Lower leg skin (tissue), 4 donors: ENCODE measurements at regions not wholly inside any gene's neighbourhood (a gene's known extent, or its start where the extent isn't known, plus 50 kb on each side); places are given as distances from the start of the nearest gene placed in this dataset.

Experiments
- DNase-seq, 2 donors: peaks; one replicate each; pipeline ENCODE4 v3.0.0-alpha.2; 2019; ENCODE audit warnings: low spot score in 2 of 2
- H3K4me3 ChIP-seq: fragments of 200-600 bp; sonication (generic); 2 replicates; pipeline ENCODE4 v1.5.1; 2017; ENCODE audit warnings: mild to moderate bottlenecking, low read depth; ENCODE audit not compliant: poor library complexity, severe bottlenecking
- CTCF ChIP-seq, 3 donors: fragments of 450-650 bp; IDR thresholded peaks; one replicate each; pipeline ENCODE4 v1.5.1; 2016; ENCODE audit warnings: antibody characterized with exemption in 3 of 3, mild to moderate bottlenecking in 3 of 3, moderate library complexity in 2 of 3
- POLR2A ChIP-seq, 2 donors: fragments of 450-650 bp; IDR thresholded peaks; one replicate each; pipeline ENCODE4 v1.6.1; 2016 to 2017; ENCODE audit warnings: antibody characterized with exemption in 2 of 2, mild to moderate bottlenecking in 1 of 2, moderate library complexity in 1 of 2
- WGBS, 2 donors: methylation state at CpG; one replicate each; pipeline ENCODE4 v1.1.5; 2018; 5-methylcytosine and 5-hydroxymethylcytosine counted together
- intact Hi-C: fragments of 100-400 bp; cut with DNase I; formaldehyde crosslinking; loops from one replicate; pipeline ENCODE4 v1.15.0; 2023; ENCODE audit warnings: low total_unique reads

DNA sequence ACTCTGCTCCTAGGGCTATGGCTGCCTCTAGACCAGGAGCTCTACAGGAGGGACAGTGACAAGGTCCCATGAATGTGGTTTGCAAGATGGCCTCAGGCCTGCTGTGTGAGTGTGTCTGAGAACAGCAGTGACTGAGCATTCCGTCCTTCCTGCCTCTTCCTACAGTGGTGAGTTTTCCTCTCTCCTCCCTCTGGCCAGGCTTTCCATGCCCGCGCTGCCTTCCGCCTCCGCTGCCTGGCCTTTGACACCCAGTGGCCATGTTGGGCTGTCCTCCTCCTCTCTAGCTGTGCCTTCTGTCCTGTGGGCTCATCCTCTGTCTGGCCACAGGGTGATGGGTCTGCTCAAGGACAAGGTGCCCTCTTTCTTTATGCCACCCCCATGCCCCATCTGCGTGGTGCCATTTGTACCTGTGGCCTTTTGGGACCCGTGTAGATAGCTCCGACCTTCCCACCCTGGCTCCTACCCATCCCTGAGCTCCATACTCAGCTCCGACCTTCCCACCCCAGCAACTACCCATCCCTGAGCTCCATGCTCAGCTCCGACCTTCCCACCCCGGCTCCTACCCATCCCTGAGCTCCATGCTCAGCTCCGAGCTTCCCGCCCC is 970.4 kb downstream of the BRD1 start:
- TF ChIP-seq POLR2A (IDR thresholded peaks at IDR 0.05): no peak
- TF ChIP-seq CTCF (IDR thresholded peaks at IDR 0.05): no peak
- DNase-seq: peak in 1 of 2 donors; percentile 61
- intact Hi-C loops: no loop called here
- 82 to 88% methylated on average over 13 of the region's 13 CpGs for WGBS, 2 donors
- no peak overlapping the region for H3K4me3 ChIP-seq

DNA sequence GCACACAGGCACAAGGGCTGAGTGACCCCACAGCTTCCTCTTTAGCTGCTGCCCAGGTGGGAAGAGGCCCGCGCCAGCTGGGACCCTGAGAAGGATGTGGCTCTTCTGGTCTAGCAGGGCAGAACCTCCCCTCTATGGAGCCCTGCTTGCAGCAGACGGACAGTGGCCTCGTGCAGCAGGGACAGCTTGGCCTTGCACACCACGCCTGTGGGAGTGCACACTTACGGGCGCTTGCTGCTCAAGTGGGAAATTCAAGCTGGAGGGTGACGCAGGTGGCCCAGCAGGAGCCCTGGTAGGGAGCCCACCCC is 971.4 kb downstream of the BRD1 start:
- intact Hi-C loops: no loop called here
- DNase-seq: peak in 1 of 2 donors; percentile 65
- H3K4me3 ChIP-seq: no peak overlapping the region
- WGBS, 2 donors: 76 to 87% methylated on average over 3 to 6 of the region's 8 CpGs
- no peak for TF ChIP-seq POLR2A (IDR thresholded peaks at IDR 0.05)
- TF ChIP-seq CTCF (IDR thresholded peaks at IDR 0.05): no peak

DNA sequence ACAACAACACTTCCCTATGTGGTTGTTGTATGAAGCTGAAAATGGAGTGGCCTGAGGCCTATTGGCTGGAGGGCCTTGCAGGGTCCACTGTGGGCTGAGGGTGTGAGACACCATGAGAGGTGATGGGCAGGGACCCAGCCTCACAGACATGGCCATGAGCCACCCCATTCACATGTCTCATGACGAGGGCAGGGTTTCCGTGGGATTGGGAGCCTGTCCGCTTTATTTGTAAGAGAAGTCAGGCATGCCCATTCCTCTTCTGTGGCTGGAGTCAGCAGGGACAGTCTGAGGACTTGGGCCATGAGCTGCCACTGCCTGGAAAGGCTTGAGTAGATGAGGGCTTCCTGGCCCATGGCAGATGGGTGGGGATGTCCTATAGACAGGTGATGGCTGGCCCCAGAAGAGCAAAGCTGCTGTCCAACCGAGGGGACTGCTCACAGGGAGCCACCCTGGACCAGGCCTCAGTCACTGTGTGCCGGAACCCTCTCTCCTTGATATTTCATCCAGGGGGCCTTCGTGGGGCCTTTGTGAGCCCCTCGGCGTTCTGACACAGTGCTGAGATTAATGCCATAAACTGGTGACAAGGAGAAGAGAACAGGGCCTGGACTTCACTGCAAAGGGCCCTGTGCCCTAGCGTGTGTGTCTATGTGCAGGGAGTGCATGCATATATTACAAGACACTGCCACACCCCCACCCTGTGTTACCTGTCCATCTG is 971.9 kb downstream of the BRD1 start:
- intact Hi-C loops: no loop called here
- 85 to 93% methylated on average over 9 of the region's 9 CpGs for WGBS, 2 donors
- TF ChIP-seq CTCF (IDR thresholded peaks at IDR 0.05) (no peak), POLR2A (IDR thresholded peaks at IDR 0.05) (no peak)
- H3K4me3 ChIP-seq: no peak overlapping the region
- DNase-seq: peak in 1 of 2 donors; percentile 79

DNA sequence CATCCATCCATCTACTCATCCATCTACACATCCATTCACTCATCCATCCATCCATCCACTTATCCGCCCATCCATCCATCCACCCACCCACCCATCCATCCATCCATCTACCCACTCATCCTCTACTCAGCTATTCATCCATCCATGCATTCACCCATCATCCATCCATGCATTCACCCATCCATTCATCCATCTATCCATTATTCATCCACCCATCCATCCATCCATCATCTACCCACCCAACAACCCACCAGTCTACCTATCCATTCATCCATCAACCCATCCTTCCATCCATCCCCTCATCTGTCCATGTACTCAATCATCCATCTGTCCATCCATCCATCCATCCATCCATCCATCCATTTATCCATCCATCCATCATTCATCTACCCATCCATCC is 972.7 kb downstream of the BRD1 start:
- H3K4me3 ChIP-seq: no peak overlapping the region
- 70 to 78% methylated on average over 1 of the region's 1 CpG for WGBS, 2 donors
- TF ChIP-seq POLR2A (IDR thresholded peaks at IDR 0.05) (no peak), CTCF (IDR thresholded peaks at IDR 0.05) (no peak)
- intact Hi-C loops: no loop called here
- no peak for DNase-seq

- TF ChIP-seq POLR2A (IDR thresholded peaks at IDR 0.05): no peak
- no peak for TF ChIP-seq CTCF (IDR thresholded peaks at IDR 0.05)
- no peak for DNase-seq
- intact Hi-C loops: no loop called here
- WGBS, 2 donors: 79 to 86% methylated on average over 6 to 7 of the region's 7 CpGs
- H3K4me3 ChIP-seq: no peak overlapping the region
Measured at GRCh38 chr22:48853627-48854240, 973.9 kb downstream of the BRD1 start.
